Lower leg skin (tissue), 3 donors: ENCODE measurements at regions not wholly inside any gene's neighbourhood (a gene's known extent, or its start where the extent isn't known, plus 50 kb on each side); places are given as distances from the start of the nearest gene placed in this dataset.

Experiments
- POLR2A ChIP-seq, 2 donors: fragments of 450-650 bp; IDR thresholded peaks; one replicate each; pipeline ENCODE4 v1.6.1; 2016 to 2017; ENCODE audit warnings: antibody characterized with exemption in 2 of 2, mild to moderate bottlenecking in 1 of 2, moderate library complexity in 1 of 2
- TF ChIP-seq, protein P1 (sequence below), 3 donors: fragments of 450-650 bp; IDR thresholded peaks; one replicate each; pipeline ENCODE4 v1.5.1; 2016; ENCODE audit warnings: antibody characterized with exemption in 3 of 3, mild to moderate bottlenecking in 3 of 3, moderate library complexity in 2 of 3

DNA sequence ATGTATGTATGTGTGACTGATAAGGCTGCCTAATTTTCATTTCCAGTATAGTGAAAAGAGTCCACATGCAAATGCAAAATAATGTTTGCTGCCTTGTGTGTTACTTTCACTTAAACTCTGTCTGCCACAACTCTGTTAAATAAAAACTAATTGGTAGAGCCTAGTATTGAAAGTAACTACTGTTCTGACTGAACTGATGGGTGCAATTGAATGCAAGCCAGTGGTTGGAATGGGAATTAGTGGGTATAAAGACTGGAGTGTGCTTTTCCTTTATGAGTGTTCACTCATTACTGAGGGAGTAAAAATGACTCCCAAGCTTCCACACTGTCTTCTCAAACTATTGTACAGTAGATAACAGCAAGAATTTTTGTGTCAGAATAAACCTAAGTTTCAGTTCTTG, 571.0 kb downstream of the TMTC2 start:
- TF ChIP-seq, protein P1, sequence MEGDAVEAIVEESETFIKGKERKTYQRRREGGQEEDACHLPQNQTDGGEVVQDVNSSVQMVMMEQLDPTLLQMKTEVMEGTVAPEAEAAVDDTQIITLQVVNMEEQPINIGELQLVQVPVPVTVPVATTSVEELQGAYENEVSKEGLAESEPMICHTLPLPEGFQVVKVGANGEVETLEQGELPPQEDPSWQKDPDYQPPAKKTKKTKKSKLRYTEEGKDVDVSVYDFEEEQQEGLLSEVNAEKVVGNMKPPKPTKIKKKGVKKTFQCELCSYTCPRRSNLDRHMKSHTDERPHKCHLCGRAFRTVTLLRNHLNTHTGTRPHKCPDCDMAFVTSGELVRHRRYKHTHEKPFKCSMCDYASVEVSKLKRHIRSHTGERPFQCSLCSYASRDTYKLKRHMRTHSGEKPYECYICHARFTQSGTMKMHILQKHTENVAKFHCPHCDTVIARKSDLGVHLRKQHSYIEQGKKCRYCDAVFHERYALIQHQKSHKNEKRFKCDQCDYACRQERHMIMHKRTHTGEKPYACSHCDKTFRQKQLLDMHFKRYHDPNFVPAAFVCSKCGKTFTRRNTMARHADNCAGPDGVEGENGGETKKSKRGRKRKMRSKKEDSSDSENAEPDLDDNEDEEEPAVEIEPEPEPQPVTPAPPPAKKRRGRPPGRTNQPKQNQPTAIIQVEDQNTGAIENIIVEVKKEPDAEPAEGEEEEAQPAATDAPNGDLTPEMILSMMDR (IDR thresholded peaks at IDR 0.05), result no peak
- TF ChIP-seq POLR2A (IDR thresholded peaks at IDR 0.05), result no peak
